Stimulated activated CD4-positive, alpha-beta T cell treated with anti-CD3 and anti-CD28 coated beads, Interleukin-15, amount 100 ng/mL, for 24 hours (primary cell): ENCODE measurements at regions not wholly inside any gene's neighbourhood (a gene's known extent, or its start where the extent isn't known, plus 50 kb on each side); places are given as distances from the start of the nearest gene placed in this dataset.
"Not testable (repeated sequence)": the region's sequence is repeated elsewhere in the genome, so short reads cannot be mapped to it uniquely, and the experiment has no call there.

ENCODE experiments used
- DNase-seq: peaks from one replicate; pipeline ENCODE4 v3.0.0-alpha.2; 2020

- no peak for DNase-seq
These were observed 257.6 kb upstream of the PCDH7 start for GRCh38 chr4:30462445-30463090.

- DNase-seq = no peak
These were observed 248.3 kb upstream of the PCDH7 start for GRCh38 chr4:30471861-30472260.

- no peak for DNase-seq
These were observed 246.9 kb upstream of the PCDH7 start for GRCh38 chr4:30473225-30473624.

GRCh38 chr4:30495251-30495650, 224.9 kb upstream of the PCDH7 start:
- no peak for DNase-seq

- DNase-seq = no peak
These were observed 224.4 kb upstream of the PCDH7 start for GRCh38 chr4:30495651-30496310.

GRCh38 chr4:30511751-30512150, 208.4 kb upstream of the PCDH7 start:
- no peak for DNase-seq

GRCh38 chr4:30518211-30518610, 202.0 kb upstream of the PCDH7 start:
- DNase-seq = no peak

- DNase-seq = no peak
These were observed 194.4 kb upstream of the PCDH7 start for GRCh38 chr4:30525662-30526315.

- no peak for DNase-seq
These were observed 184.9 kb upstream of the PCDH7 start for GRCh38 chr4:30535255-30535654.

GRCh38 chr4:30536231-30536630, 183.9 kb upstream of the PCDH7 start:
- DNase-seq = no peak

GRCh38 chr4:30537456-30537855, 182.7 kb upstream of the PCDH7 start:
- DNase-seq = no peak

GRCh38 chr4:30538794-30539193, 181.4 kb upstream of the PCDH7 start:
- DNase-seq = no peak

- no peak for DNase-seq
These were observed 177.1 kb upstream of the PCDH7 start for GRCh38 chr4:30543057-30543456.

GRCh38 chr4:30553151-30553550, 167.0 kb upstream of the PCDH7 start:
- DNase-seq = no peak

GRCh38 chr4:30553706-30554105, 166.5 kb upstream of the PCDH7 start:
- DNase-seq = no peak

GRCh38 chr4:30555775-30556174, 164.4 kb upstream of the PCDH7 start:
- DNase-seq = no peak

- no peak for DNase-seq
These were observed 160.7 kb upstream of the PCDH7 start for GRCh38 chr4:30559481-30559880.

- DNase-seq = no peak
These were observed 133.3 kb upstream of the PCDH7 start for GRCh38 chr4:30586850-30587249.

GRCh38 chr4:30589669-30590068, 130.5 kb upstream of the PCDH7 start:
- DNase-seq = not testable (repeated sequence)

GRCh38 chr4:30600246-30601017, 119.7 kb upstream of the PCDH7 start:
- DNase-seq = no peak

GRCh38 chr4:30601070-30601865, 118.9 kb upstream of the PCDH7 start:
- no peak for DNase-seq

- DNase-seq = no peak
These were observed 114.5 kb upstream of the PCDH7 start for GRCh38 chr4:30605616-30606190.
